ENCODE measurements at regions not wholly inside any gene's neighbourhood (a gene's known extent, or its start where the extent isn't known, plus 50 kb on each side); places are given as distances from the start of the nearest gene placed in this dataset.

DNA sequence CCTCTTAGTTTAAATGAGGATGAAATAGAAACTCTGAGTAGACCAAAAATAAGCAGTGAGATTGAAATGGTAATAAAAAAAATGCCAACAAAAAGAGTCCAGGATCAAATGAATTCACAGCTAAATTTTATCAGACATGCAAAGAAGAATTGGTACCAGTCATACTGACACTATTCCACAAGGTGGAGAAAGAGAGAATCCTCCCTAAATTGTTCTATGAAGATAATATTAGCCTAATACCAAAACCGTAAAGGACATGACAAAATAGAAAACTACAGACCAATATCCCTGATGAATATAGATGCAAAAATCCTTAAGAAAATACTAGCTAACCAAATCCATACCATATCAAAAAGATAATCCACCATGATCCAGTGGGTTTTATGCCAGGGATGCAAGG lies 169.8 kb upstream of the CHORDC1 start:
- TF ChIP-seq, protein P1, sequence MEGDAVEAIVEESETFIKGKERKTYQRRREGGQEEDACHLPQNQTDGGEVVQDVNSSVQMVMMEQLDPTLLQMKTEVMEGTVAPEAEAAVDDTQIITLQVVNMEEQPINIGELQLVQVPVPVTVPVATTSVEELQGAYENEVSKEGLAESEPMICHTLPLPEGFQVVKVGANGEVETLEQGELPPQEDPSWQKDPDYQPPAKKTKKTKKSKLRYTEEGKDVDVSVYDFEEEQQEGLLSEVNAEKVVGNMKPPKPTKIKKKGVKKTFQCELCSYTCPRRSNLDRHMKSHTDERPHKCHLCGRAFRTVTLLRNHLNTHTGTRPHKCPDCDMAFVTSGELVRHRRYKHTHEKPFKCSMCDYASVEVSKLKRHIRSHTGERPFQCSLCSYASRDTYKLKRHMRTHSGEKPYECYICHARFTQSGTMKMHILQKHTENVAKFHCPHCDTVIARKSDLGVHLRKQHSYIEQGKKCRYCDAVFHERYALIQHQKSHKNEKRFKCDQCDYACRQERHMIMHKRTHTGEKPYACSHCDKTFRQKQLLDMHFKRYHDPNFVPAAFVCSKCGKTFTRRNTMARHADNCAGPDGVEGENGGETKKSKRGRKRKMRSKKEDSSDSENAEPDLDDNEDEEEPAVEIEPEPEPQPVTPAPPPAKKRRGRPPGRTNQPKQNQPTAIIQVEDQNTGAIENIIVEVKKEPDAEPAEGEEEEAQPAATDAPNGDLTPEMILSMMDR (IDR thresholded peaks at IDR 0.05; ENCODE audit: extremely low read depth in 1 of 2, insufficient read depth in 1 of 2, low read depth in 1 of 2, low read length in 2 of 2) = no peak
- TF ChIP-seq EZH2 (IDR thresholded peaks at IDR 0.05; ENCODE audit: borderline replicate concordance, low read depth, low read length, severe bottlenecking) (no peak), POLR2A (IDR thresholded peaks at IDR 0.05; ENCODE audit: low read depth, low read length) (no peak), MYC (IDR thresholded peaks at IDR 0.05; ENCODE audit: low read depth, low read length) (no peak), POLR2AphosphoS5 (IDR thresholded peaks at IDR 0.05; ENCODE audit: insufficient read depth, low read depth, low read length) (no peak), GATA2 (IDR thresholded peaks at IDR 0.05; ENCODE audit: insufficient read depth, insufficient read length, low read depth, low read length) (no peak), JUN (IDR thresholded peaks at IDR 0.05; ENCODE audit: borderline replicate concordance, insufficient read depth, insufficient read length, low read depth) (no peak)
- TF ChIP-seq, protein P2, sequence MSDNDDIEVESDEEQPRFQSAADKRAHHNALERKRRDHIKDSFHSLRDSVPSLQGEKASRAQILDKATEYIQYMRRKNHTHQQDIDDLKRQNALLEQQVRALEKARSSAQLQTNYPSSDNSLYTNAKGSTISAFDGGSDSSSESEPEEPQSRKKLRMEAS (IDR thresholded peaks at IDR 0.05; ENCODE audit: insufficient read depth, insufficient read length) = no peak

Measured in endothelial cell of umbilical vein (primary cell).